HepG2 (cell line): ENCODE measurements at regions not wholly inside any gene's neighbourhood (a gene's known extent, or its start where the extent isn't known, plus 50 kb on each side); places are given as distances from the start of the nearest gene placed in this dataset.

Experiments used
- ATAC-seq: fragments of 200-7000 bp; cut with Tn5 transposase; 3 replicates; pipeline ENCODE4 v1.9.1; 2020; ENCODE audit warnings: mild to moderate bottlenecking, moderate library complexity
- BruUV-seq: library from RNA; stranded (reverse); fragments of 400-500 nt; replicated peaks from 2 replicates; lab custom pipeline; 2021; lab: Mats Ljungman, UMichigan
- CTCF ChIA-PET: fragments of 300-600 bp; formaldehyde crosslinking; extraction: SDS; loops from one replicate; lab custom pipeline; 2021; ENCODE audit warnings: low total read pairs, inconsistent platforms, low intra/inter-chr PET ratio; lab: Yijun Ruan, JAX
- POLR2A ChIA-PET: fragments of 350-600 bp; sonication (Branson Sonifier 250); formaldehyde crosslinking; loops from one replicate; lab custom pipeline; 2020; ENCODE audit warnings: antibody characterized with exemption, inconsistent platforms; lab: Yijun Ruan, JAX
- DNase-seq: peaks from one replicate; pipeline ENCODE4 v3.0.0-alpha.2; 2015; ENCODE audit warnings: low spot score
- FAIRE-seq: peaks from 3 replicates; lab custom pipeline; 2011; peaks lifted over from hg19 to GRCh38; lab: Jason Lieb, UNC
- H2AFZ ChIP-seq: one replicate; pipeline ENCODE4 v1.6.1; 2011; ENCODE audit warnings: low read length, inconsistent platforms
- H3K27ac ChIP-seq: fragments of 300-600 bp; 3 replicates; pipeline ENCODE4 v1.8.0; 2011; ENCODE audit warnings: mixed run types, mild to moderate bottlenecking, mixed read lengths, low read length, inconsistent platforms; ENCODE audit not compliant: insufficient read depth; ENCODE audit errors: extremely low read length
- H3K27me3 ChIP-seq, 2 experiments: fragments of 200-600 bp in 1 of 2; 2 replicates in 1 of 2; 3 replicates in 1 of 2; pipeline versions ENCODE4 v1.6.0 to v1.8.0; 2011; ENCODE audit warnings: low read length in 2 of 2, mild to moderate bottlenecking in 2 of 2, moderate library complexity in 2 of 2, inconsistent platforms in 1 of 2; ENCODE audit not compliant: insufficient read depth in 2 of 2, control insufficient read depth in 1 of 2
- H3K36me3 ChIP-seq, 2 experiments: fragments of 200-600 bp in 1 of 2; replicated peaks in 1 of 2; 2 replicates in 1 of 2; 3 replicates in 1 of 2; pipeline versions ENCODE4 v1.5.1 to v1.8.0; 2011; ENCODE audit warnings: low read length in 2 of 2, inconsistent platforms in 1 of 2; ENCODE audit not compliant: insufficient read depth in 2 of 2, control insufficient read depth in 1 of 2
- H3K4me1 ChIP-seq: 2 replicates; pipeline ENCODE4 v1.5.1; 2012; ENCODE audit warnings: low read length, inconsistent platforms; ENCODE audit not compliant: insufficient read depth
- H3K4me2 ChIP-seq: 2 replicates; pipeline ENCODE4 v1.6.0; 2011; ENCODE audit warnings: low read depth, low read length, inconsistent platforms
- H3K4me3 ChIP-seq, 3 experiments: fragments of 200-600 bp in 1 of 3; sonication (generic), shearing (Covaris generic) in 1 of 3; replicated peaks in 1 of 3; 2 replicates each; pipeline ENCODE4 v1.5.1; 2011 to 2016; ENCODE audit warnings: low read length in 3 of 3, inconsistent platforms in 2 of 3, low read depth in 2 of 3, mild to moderate bottlenecking in 2 of 3, control low read depth in 1 of 3, mixed read lengths in 1 of 3; ENCODE audit not compliant: insufficient read depth in 1 of 3
- H3K79me2 ChIP-seq: one replicate; pipeline ENCODE4 v1.6.1; 2011; ENCODE audit warnings: low read length, inconsistent platforms; ENCODE audit not compliant: insufficient read depth
- H3K9ac ChIP-seq: 2 replicates; pipeline ENCODE4 v1.6.0; 2011; ENCODE audit warnings: mild to moderate bottlenecking, low read depth, low read length, inconsistent platforms; ENCODE audit not compliant: insufficient read depth
- H3K9me3 ChIP-seq: 2 replicates; pipeline ENCODE4 v1.5.1; 2012; ENCODE audit warnings: mild to moderate bottlenecking, low read length
- H4K20me1 ChIP-seq: 2 replicates; pipeline ENCODE4 v1.6.0; 2011; ENCODE audit warnings: inconsistent platforms, mild to moderate bottlenecking, low read length, moderate library complexity; ENCODE audit not compliant: insufficient read depth
- CEBPB ChIP-seq: IDR thresholded peaks from 2 replicates; pipeline ENCODE4 v1.6.1; 2011; ENCODE audit warnings: low read depth, low read length, improper control_type of control experiment, borderline replicate concordance
- JDP2 ChIP-seq: sonication (generic); formaldehyde crosslinking; IDR thresholded peaks from 2 replicates; pipeline ENCODE4 v1.8.1; 2022; ENCODE audit warnings: missing genetic modification reagents, borderline replicate concordance
- MAFF ChIP-seq: IDR thresholded peaks from 2 replicates; pipeline ENCODE4 v1.6.1; 2011; ENCODE audit warnings: low read depth, low read length, improper control_type of control experiment
- MAFK ChIP-seq, 2 experiments: IDR thresholded peaks in 1 of 2; conservative IDR thresholded peaks in 1 of 2; 2 replicates each; pipeline ENCODE4 v1.6.1; 2011; ENCODE audit warnings: improper control_type of control experiment in 2 of 2, low read length in 2 of 2
- PAX8 ChIP-seq: sonication (generic); formaldehyde crosslinking; IDR thresholded peaks from 2 replicates; pipeline ENCODE4 v1.8.0; 2022; ENCODE audit warnings: mild to moderate bottlenecking, missing genetic modification reagents, borderline replicate concordance
- ZC3H4 ChIP-seq: sonication (generic); formaldehyde crosslinking; IDR thresholded peaks from 2 replicates; pipeline ENCODE4 v1.4.0; 2020; ENCODE audit warnings: missing genetic modification reagents, borderline replicate concordance
- ZNF792 ChIP-seq: IDR thresholded peaks from 2 replicates; pipeline ENCODE4 v1.6.1; 2016
- ZSCAN9 ChIP-seq: IDR thresholded peaks from 2 replicates; pipeline ENCODE4 v1.6.1; 2016; ENCODE audit warnings: borderline replicate concordance
- WGBS: methylation state at CpG from one replicate; pipeline ENCODE4 v1.1.6; 2017; ENCODE audit warnings: low lambda C conversion rate; 5-methylcytosine and 5-hydroxymethylcytosine counted together
- in situ Hi-C: cut with HindIII; loops from 2 replicates; pipeline ENCODE4 v1.10.0; 2017; ENCODE audit warnings: low pct_unique_long_range_greater_than_20kb; ENCODE audit not compliant: extremely low pct_ligation_motif_present
- intact Hi-C: fragments of 100-400 bp; cut with micrococcal nuclease; formaldehyde crosslinking; loops from one replicate; pipeline ENCODE4 v1.10.0; 2022; ENCODE audit not compliant: unreplicated experiment
- TF ChIP-seq, protein P1 (sequence below): sonication (generic); formaldehyde crosslinking; IDR thresholded peaks from 2 replicates; pipeline ENCODE4 v1.4.0; 2020; ENCODE audit warnings: missing genetic modification reagents
- TF ChIP-seq, protein P2 (sequence below): sonication (generic); formaldehyde crosslinking; IDR thresholded peaks from 2 replicates; pipeline ENCODE4 v1.4.0; 2020; ENCODE audit warnings: low read depth, mild to moderate bottlenecking, missing genetic modification reagents
- TF ChIP-seq, protein P3 (sequence below): sonication (generic); formaldehyde crosslinking; IDR thresholded peaks from 2 replicates; pipeline ENCODE4 v1.8.0; 2022; ENCODE audit warnings: missing genetic modification reagents, mild to moderate bottlenecking, borderline replicate concordance

DNA sequence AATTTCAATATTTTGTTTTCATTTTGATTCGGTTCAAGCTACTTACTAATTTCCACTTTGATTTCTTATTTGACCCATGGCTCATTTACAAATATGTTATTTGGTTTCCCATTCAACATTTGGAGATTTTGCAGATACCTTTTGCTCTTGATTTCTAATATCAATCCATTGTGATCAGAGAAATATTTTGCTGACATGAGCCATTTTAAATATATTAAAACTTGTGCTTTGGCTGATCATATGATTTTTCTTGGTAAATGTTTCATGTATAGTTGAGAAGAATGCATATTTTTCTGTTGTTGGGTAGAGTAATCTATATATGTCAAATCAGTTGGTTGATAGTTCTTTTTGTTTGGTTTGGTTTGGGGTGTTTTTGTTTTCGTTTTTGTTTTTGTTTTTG, 95.0 kb downstream of the GASK1B start:
- no peak overlapping the region for H3K27ac ChIP-seq
- H3K4me2 ChIP-seq = no peak overlapping the region
- no peak overlapping the region for H3K9ac ChIP-seq
- no peaks in the 10 kb centered on the region; a peak in 1 of 5 replicates for H3K27me3 ChIP-seq
- no peak overlapping the region for H2AFZ ChIP-seq
- no peaks in the 10 kb centered on the region for H3K79me2 ChIP-seq
- CTCF ChIA-PET = no interaction called here
- H3K9me3 ChIP-seq = no peaks in the 10 kb centered on the region
- H3K4me1 ChIP-seq = no peaks in the 10 kb centered on the region
- BruUV-seq = no TSS peak
- no peaks in the 10 kb centered on the region for H4K20me1 ChIP-seq
- no peak overlapping the region for H3K4me3 ChIP-seq
- FAIRE-seq (no peak), DNase-seq (no peak), ATAC-seq (no peak)
- H3K36me3 ChIP-seq = no peaks in the 10 kb centered on the region
- WGBS = 59% methylated on average over 2 of the region's 2 CpGs
- in situ Hi-C loops = no loop called here
- POLR2A ChIA-PET = no interaction called here
- intact Hi-C loops = no loop called here
- peak; percentile 63 for TF ChIP-seq MAFF
- TF ChIP-seq ZC3H4 (CRISPR knock-in tag) = no peak
- TF ChIP-seq PAX8 (CRISPR knock-in tag) = no peak
- TF ChIP-seq MAFK (conservative IDR thresholded peaks at IDR 0.05 in 1 of 2, IDR thresholded peaks at IDR 0.05 in 1 of 2; ENCODE audit: low read length in 2 of 2) = peak in 1 of 2 experiments; percentile 77; a peak in 3 of 4 replicates

DNA sequence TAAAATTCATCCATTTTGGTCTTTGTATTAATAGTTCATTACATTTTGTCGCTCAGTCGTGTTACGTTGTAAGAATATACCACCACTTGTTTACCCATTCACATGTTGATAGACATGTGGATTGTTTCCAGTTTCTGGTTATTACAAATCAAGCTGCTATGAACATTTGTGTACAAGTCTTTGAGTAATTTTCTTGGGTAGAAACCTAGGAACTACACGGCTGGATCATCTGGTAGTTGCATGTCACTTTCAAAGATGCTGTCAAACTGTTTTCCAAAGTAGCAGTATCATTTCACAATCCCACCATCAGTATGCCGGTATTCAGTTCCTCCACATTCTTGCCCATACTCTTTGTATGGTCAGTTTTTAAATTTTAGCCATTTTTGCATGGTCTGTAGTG, 98.0 kb downstream of the GASK1B start:
- Histone ChIP-seq H3K27me3 (no peaks in the 10 kb centered on the region), H3K4me3 (no peak overlapping the region), H3K27ac (no peak overlapping the region), H3K9ac (no peak overlapping the region), H3K36me3 (no peaks in the 10 kb centered on the region), H3K79me2 (no peaks in the 10 kb centered on the region), H4K20me1 (no peaks in the 10 kb centered on the region), H3K4me1 (no peaks in the 10 kb centered on the region), H3K9me3 (no peaks in the 10 kb centered on the region), H3K4me2 (no peak overlapping the region), H2AFZ (no peak overlapping the region)
- WGBS = 70% methylated on average over 5 of the region's 5 CpGs
- in situ Hi-C loops (no loop called here), intact Hi-C loops (no loop called here)
- FAIRE-seq (no peak), DNase-seq (no peak), ATAC-seq (no peak)
- CTCF ChIA-PET = no interaction called here
- BruUV-seq = no TSS peak
- POLR2A ChIA-PET = no interaction called here
- TF ChIP-seq, protein P1, sequence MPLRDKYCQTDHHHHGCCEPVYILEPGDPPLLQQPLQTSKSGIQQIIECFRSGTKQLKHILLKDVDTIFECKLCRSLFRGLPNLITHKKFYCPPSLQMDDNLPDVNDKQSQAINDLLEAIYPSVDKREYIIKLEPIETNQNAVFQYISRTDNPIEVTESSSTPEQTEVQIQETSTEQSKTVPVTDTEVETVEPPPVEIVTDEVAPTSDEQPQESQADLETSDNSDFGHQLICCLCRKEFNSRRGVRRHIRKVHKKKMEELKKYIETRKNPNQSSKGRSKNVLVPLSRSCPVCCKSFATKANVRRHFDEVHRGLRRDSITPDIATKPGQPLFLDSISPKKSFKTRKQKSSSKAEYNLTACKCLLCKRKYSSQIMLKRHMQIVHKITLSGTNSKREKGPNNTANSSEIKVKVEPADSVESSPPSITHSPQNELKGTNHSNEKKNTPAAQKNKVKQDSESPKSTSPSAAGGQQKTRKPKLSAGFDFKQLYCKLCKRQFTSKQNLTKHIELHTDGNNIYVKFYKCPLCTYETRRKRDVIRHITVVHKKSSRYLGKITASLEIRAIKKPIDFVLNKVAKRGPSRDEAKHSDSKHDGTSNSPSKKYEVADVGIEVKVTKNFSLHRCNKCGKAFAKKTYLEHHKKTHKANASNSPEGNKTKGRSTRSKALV = no peak
- TF ChIP-seq, protein P2, sequence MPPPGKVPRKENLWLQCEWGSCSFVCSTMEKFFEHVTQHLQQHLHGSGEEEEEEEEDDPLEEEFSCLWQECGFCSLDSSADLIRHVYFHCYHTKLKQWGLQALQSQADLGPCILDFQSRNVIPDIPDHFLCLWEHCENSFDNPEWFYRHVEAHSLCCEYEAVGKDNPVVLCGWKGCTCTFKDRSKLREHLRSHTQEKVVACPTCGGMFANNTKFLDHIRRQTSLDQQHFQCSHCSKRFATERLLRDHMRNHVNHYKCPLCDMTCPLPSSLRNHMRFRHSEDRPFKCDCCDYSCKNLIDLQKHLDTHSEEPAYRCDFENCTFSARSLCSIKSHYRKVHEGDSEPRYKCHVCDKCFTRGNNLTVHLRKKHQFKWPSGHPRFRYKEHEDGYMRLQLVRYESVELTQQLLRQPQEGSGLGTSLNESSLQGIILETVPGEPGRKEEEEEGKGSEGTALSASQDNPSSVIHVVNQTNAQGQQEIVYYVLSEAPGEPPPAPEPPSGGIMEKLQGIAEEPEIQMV (CRISPR knock-in tag) = no peak
- no peak for TF ChIP-seq JDP2 (CRISPR knock-in tag)
- TF ChIP-seq CEBPB = no peak
- TF ChIP-seq ZNF792 (CRISPR knock-in tag) = no peak
- TF ChIP-seq, protein P3, sequence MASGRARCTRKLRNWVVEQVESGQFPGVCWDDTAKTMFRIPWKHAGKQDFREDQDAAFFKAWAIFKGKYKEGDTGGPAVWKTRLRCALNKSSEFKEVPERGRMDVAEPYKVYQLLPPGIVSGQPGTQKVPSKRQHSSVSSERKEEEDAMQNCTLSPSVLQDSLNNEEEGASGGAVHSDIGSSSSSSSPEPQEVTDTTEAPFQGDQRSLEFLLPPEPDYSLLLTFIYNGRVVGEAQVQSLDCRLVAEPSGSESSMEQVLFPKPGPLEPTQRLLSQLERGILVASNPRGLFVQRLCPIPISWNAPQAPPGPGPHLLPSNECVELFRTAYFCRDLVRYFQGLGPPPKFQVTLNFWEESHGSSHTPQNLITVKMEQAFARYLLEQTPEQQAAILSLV (CRISPR knock-in tag) = no peak
- TF ChIP-seq ZSCAN9 (CRISPR knock-in tag) = no peak
